ENCODE measurements at regions not wholly inside any gene's neighbourhood (a gene's known extent, or its start where the extent isn't known, plus 50 kb on each side); places are given as distances from the start of the nearest gene placed in this dataset.

- Histone ChIP-seq H3K27ac (no peak overlapping the region), H3K36me3 (ENCODE audit: low read depth) (no peaks in the 10 kb centered on the region)
Observed at GRCh38 chr20:11155156-11155756, 481.5 kb upstream of the JAG1 start.

GRCh38 chr20:11156922-11157321, 483.1 kb upstream of the JAG1 start:
- H3K4me2 ChIP-seq = no peak overlapping the region
- no TSS peak for BruUV-seq (replicated peaks)
- H4K20me1 ChIP-seq (ENCODE audit: insufficient read depth) = no peaks in the 10 kb centered on the region
- ChIA-PET CTCF (no interaction called here), POLR2A (ENCODE audit: unreplicated experiment) (no interaction called here)
- no peaks in the 10 kb centered on the region for H3K79me2 ChIP-seq (ENCODE audit: low read depth)
- no peak overlapping the region for H2AFZ ChIP-seq
- H3K4me1 ChIP-seq (replicated peaks; ENCODE audit: insufficient read depth) = 0 out of 2 replicates have a peak, but pooled peaks cover 5% of the 10 kb centered on the region
- intact Hi-C loops (cut with micrococcal nuclease; ENCODE audit: unreplicated experiment) = no loop called here
- no peaks in the 10 kb centered on the region for H3K36me3 ChIP-seq (ENCODE audit: low read depth)
- no peak overlapping the region for H3K27ac ChIP-seq
- H3F3A ChIP-seq (ENCODE audit: insufficient read depth, low read depth) = no peaks in the 10 kb centered on the region
- no peak for DNase-seq
- H3K9me3 ChIP-seq (ENCODE audit: insufficient read depth, low read depth) = no peaks in the 10 kb centered on the region; the same call in 1 of the 2 replicates
- no peaks in the 10 kb centered on the region for H3K27me3 ChIP-seq (ENCODE audit: insufficient read depth, low read depth)
- TF ChIP-seq CTCF (conservative IDR thresholded peaks at IDR 0.05) (no peak), EZH2 (IDR thresholded peaks at IDR 0.05; ENCODE audit: low read depth) (no peak)
- peaks cover 7% of the 10 kb centered on the region; the same call in 1 of the 2 replicates for H3K9me2 ChIP-seq (ENCODE audit: insufficient read depth)
- no peak overlapping the region for H3K4me3 ChIP-seq

More at GRCh38 chr20:11155156-11155756, 481.5 kb upstream of the JAG1 start:
- no peaks in the 10 kb centered on the region for H3F3A ChIP-seq (ENCODE audit: insufficient read depth, low read depth)
- no peaks in the 10 kb centered on the region for H3K27me3 ChIP-seq (ENCODE audit: insufficient read depth, low read depth)
- no peaks in the 10 kb centered on the region for H4K20me1 ChIP-seq (ENCODE audit: insufficient read depth)
- H3K79me2 ChIP-seq (ENCODE audit: low read depth) = no peaks in the 10 kb centered on the region
- no peak overlapping the region for H2AFZ ChIP-seq
- no peak overlapping the region for H3K4me2 ChIP-seq
- no peaks in the 10 kb centered on the region; the same call in 1 of the 2 replicates for H3K9me3 ChIP-seq (ENCODE audit: insufficient read depth, low read depth)
- POLR2A ChIA-PET (ENCODE audit: unreplicated experiment) = interaction anchor here (0.6 kb wide), 1 partner anchor 23 kb away, joined by 6 read pairs; no protein-coding TSS in a partner anchor
- TF ChIP-seq CTCF (conservative IDR thresholded peaks at IDR 0.05) = no peak
- TF ChIP-seq EZH2 (IDR thresholded peaks at IDR 0.05; ENCODE audit: low read depth) = no peak
- H3K9me2 ChIP-seq (ENCODE audit: insufficient read depth) = peaks cover 6% of the 10 kb centered on the region; the same call in 1 of the 2 replicates
- intact Hi-C loops (cut with micrococcal nuclease; ENCODE audit: unreplicated experiment) = no loop called here
- H3K4me3 ChIP-seq = no peak overlapping the region
- no peak for DNase-seq
- H3K4me1 ChIP-seq (replicated peaks; ENCODE audit: insufficient read depth) = 0 out of 2 replicates have a peak, but pooled peaks cover 5% of the 10 kb centered on the region
- BruUV-seq (replicated peaks) = no TSS peak
- CTCF ChIA-PET = no interaction called here

- H3K4me1 ChIP-seq (replicated peaks; ENCODE audit: insufficient read depth) = 0 out of 2 replicates have a peak, but pooled peaks cover 5% of the 10 kb centered on the region
- no peak overlapping the region for H2AFZ ChIP-seq
- H3K9me2 ChIP-seq (ENCODE audit: insufficient read depth) = peaks cover 7% of the 10 kb centered on the region; the same call in 1 of the 2 replicates
- H3K9me3 ChIP-seq (ENCODE audit: insufficient read depth, low read depth) = no peaks in the 10 kb centered on the region; the same call in 1 of the 2 replicates
- H3K36me3 ChIP-seq (ENCODE audit: low read depth) = no peaks in the 10 kb centered on the region
- H3K79me2 ChIP-seq (ENCODE audit: low read depth) = no peaks in the 10 kb centered on the region
- CTCF ChIA-PET = no interaction called here
- no peak overlapping the region for H3K4me3 ChIP-seq
- no peak for DNase-seq
- H3K27ac ChIP-seq = no peak overlapping the region
- POLR2A ChIA-PET (ENCODE audit: unreplicated experiment) = no interaction called here
- intact Hi-C loops (cut with micrococcal nuclease; ENCODE audit: unreplicated experiment) = no loop called here
- no peak overlapping the region for H3K4me2 ChIP-seq
- TF ChIP-seq EZH2 (IDR thresholded peaks at IDR 0.05; ENCODE audit: low read depth) = no peak
- TF ChIP-seq CTCF (conservative IDR thresholded peaks at IDR 0.05) = no peak
- no peaks in the 10 kb centered on the region for H4K20me1 ChIP-seq (ENCODE audit: insufficient read depth)
- BruUV-seq (replicated peaks) = no TSS peak
- H3K27me3 ChIP-seq (ENCODE audit: insufficient read depth, low read depth) = no peaks in the 10 kb centered on the region
- H3F3A ChIP-seq (ENCODE audit: insufficient read depth, low read depth) = no peaks in the 10 kb centered on the region
Observed at GRCh38 chr20:11158146-11158545, 484.3 kb upstream of the JAG1 start.
